HPDE6-E6E7 (cell line): ENCODE measurements at regions not wholly inside any gene's neighbourhood (a gene's known extent, or its start where the extent isn't known, plus 50 kb on each side); places are given as distances from the start of the nearest gene placed in this dataset.
"Not testable (repeated sequence)": the region's sequence is repeated elsewhere in the genome, so short reads cannot be mapped to it uniquely, and the experiment has no call there.

Source experiments
- DNase-seq: peaks from one replicate; pipeline ENCODE4 v3.0.0; 2011; ENCODE audit warnings: missing footprints; ENCODE audit errors: extremely low spot score

DNA sequence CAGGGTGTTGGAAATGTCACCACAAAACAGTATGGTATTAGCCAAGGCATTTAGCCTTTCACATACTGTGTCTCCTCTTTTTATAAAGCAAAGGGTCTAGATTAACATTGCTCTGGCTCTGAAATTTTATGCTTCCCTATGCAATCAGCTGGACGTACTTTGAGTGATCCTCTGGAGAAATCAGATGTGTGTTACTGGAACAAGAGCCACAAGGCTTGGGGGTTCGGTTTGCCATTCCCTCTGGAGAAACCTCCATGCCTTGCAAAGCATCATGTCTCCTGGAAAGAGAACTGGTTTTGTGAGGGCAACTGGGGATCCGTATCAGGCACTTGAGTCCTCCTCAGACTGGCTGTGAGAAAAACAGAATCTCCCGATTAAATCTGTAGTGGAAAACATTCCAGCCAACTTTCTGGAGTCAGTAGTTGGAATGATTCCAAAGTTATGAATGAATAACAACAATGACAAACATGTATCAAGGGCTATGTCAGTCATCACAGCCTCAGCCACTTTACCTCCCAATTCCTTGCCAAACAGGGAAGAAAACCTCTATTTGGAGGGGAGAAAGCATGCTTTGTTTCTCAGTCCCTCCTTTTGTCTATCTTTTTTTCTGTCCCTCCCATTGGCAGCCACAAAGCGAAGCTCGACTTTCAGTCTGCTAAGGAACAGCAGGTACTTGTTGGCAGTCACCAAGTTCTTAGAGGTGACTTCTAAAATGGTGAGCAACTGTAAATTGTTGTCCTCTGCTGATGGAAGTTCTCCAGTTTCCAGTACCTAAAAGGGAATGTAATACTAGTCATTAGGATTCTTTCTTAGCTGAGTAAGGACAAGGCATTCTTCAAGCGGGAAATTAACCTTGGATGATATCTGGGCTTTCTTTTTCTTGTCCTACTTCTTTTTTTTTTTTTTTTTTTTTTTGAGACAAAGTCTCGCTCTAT, 864.8 kb upstream of the AUTS2 start:
- no peak for DNase-seq

DNA sequence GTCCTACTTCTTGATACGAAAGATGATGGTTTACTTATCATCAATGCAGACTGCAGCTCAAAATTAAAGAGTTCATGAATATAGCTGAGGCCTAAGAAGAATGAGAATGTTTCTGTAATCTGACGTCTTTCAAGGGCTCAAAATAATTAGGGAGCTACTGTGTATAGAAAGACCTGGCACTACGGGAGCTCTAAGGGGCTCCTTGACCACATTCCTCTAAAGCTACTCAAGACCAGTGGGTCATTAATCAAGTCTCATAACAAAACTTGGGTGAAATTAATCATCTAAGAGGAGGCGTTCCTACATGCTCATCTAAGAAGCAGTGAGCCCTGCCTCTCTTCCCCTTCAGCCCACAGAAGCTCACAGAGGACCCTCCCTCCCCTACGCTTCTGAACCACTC, 863.8 kb upstream of the AUTS2 start:
- no peak for DNase-seq

DNA sequence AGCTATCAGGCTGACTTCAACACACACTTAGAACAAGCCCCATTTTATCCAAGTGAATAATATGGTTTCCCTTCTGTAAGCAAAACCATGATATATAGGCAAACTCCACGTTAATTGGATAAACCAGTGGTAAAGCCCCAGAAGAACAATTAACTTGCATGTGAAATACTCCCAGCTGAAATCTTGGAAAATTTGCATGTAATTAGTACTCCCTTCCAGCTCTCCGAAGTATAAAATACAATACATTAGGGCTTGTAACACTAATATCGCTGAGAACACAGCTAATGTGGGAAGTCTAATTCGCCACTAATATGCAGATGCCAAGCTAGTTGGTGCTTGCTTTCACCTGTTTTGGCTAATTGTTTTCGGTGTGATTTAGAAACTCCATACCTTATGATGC, 859.0 kb upstream of the AUTS2 start:
- no peak for DNase-seq

DNA sequence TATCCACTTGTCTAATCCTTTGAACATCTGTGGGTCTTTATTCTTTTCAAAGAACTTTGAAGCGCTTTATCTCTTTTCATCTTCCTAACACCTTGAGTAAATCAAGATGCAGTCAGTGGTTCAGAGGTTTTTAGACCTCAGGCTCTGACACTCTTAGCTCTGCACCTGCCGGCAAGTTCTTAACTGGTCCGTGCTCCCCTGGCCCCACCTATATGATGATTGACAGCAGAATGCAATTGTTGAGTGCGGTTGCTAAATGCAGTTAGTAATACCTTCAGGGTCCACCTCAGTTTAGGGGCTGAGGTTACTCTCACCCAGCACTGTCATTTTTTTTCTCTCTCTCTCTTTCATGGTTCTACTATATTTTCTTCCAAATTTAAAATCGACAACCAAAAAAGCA, 854.2 kb upstream of the AUTS2 start:
- no peak for DNase-seq

DNA sequence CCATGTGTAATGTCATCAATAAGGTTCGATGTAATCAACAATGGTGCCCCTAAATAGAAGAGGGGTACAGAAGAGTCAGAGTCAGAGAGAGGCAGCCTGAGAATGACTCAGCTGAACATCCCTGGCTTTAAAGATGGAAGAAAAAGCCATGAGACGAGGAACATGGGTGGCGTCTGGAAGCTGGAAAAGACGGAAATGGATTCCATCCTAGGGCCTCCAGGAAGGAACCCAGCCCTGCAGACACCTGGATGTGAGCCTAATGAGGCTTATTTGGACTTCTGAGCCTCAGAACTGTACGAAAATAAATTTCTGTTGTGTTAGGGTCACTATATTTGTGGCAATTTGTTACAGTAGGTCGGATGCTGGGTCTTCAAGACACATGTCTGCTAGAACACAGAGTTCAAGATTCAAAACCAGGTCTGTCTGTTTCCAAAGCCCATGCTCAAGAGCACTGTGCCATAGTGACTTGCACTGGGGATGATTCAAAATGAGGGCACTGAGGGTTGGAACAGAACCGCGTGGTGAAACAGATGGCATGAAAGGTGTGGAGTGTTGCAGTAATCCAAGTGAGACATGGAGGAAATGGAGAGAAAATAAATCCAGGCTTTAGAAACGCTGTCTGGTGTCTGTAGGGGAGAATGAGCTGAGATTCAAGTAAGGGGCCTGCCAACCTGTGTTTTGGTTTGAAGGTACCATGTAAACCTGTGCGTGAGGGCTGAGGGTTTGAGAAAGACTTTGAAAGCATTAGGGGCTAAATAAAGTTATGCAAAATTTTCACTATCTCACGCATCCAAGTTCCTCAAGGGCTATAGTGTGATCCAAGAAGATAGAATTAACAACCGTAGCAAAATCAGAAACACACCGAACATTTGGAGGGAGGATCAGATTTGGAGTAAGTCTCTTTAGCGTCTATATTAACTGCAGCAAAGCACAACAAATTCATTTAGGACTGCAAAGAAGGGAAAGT, 849.1 kb upstream of the AUTS2 start:
- no peak for DNase-seq

DNA sequence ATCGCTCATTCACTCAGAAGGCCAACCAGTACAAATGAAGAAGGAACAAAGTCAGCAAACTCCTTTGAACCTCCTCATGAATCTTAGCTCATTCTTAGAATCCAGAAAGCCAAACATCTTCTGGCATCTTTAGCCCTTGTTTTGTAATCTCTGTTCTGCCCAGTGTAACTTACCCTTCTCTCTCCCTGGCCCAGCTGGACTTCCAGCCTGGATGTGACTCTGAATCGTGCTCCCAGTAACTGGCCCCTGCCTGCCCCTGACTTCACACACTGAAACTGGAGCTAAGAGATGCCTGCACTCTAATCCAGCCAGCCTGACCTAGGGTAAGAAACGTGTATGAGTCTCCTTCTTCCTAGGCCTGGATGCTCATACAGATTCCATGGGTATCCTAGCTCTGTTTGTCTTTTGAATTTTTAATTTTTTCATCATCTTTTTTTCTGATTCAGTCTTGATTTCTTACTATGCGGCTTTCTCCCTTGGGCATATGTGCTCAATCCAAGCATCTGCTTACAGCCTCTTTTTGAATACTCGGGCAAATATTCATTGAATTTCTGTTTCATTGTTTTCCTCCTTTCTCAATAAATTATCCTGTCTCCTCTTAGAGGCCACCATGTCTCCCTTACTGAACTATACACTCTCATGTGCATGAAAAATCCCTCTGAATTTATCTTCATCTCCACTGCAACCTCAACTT, 845.6 kb upstream of the AUTS2 start:
- no peak for DNase-seq

DNA sequence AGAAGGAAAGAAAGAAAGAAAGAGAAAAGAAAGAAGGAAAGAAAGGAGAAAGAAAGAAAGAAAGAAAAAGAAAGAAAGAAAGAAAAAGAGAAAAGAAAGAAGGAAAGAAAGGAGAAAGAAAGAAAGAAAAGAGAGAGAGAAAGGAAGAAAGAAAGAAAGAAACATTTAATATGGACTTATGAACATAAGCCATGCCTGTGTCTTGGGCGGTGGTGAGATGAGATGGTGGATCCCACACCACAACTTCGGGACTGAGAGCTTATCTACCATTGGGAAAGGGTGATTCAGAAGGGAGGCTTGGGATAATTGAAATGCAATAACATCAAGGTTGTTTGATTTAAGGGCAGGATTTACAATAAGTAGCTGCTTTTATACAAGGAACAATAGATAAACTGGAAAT, 843.9 kb upstream of the AUTS2 start:
- DNase-seq, result no peak

DNA sequence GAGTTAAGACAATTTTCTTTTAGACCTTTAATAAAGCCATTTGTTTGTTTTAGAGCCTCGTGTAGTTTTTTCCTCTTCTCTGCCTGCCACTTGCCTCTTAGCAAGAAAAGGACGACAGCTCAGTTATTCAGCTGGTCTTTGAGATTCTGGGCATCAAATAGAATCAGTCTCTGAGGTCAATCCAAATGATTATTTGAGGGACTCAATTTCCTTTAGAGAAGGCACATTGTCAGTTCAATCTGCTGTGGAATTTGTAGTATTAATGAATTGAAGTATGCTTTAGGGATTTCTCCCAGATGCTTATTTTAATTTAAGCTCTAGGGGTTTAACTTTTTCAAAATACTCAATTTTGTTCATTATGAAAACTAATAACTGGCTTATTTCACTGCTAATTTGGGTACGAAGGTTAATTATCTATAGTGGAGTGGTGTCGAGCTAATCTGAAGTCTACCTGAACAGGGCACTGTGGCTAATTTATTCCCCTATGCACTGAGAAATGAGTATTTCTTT, 841.2 kb upstream of the AUTS2 start:
- DNase-seq, result no peak

DNA sequence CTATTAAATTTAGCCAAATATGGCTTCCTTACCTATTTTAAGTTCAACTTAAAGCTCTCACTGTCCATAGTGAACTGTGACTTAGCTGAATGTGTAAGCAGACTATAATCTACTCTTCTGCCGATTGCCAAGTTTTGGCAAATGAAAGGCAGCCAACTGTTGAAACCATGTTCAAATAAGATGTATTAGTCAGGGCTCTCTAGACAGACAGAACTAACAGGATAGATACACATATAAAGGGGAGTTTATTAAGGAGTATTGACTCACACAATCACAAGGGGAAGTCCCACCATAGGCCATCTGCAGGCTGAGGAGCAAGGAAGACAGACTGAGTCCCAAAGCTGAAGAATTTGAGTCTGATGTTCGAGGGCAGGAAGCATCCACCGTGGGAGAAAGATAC, 837.7 kb upstream of the AUTS2 start:
- DNase-seq, result no peak

DNA sequence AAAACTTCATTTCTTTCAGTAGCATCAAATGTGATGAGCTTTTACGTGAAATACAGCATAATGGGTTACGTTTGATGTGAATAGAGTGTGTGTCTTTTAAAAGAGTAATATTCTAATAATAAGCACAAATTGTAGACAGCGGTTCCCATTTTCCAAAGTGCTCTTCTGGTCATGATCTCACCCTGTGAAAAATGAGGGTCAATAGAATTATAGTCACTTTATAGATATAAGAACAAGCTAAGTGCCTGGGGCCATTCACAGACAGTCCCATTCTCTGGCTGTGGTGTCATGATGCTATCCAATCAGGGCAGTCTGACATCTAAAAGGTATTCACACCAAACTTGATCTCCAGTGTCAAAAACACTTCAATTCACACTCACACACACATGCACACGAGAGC, 830.8 kb upstream of the AUTS2 start:
- DNase-seq, result no peak

DNA sequence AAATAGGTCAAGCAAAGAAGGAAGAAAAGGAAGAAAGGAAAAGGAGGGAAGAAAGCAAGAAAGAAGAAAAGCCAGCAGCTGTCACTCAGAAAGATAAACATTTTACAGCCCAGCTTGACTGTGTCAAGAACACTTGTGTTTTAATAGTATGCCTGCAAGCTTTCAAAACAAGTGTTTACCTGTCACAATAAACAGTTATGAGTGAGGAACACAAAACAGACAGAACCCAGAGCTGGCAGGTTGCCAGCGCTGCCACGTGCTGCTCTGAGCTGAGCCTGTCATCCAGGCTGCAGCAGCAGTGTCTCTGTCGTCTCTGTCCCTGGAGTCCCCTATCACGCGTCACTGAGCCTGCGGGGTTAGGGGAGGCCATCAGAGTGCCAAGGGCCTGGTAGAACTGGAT, 827.6 kb upstream of the AUTS2 start:
- no peak for DNase-seq

DNA sequence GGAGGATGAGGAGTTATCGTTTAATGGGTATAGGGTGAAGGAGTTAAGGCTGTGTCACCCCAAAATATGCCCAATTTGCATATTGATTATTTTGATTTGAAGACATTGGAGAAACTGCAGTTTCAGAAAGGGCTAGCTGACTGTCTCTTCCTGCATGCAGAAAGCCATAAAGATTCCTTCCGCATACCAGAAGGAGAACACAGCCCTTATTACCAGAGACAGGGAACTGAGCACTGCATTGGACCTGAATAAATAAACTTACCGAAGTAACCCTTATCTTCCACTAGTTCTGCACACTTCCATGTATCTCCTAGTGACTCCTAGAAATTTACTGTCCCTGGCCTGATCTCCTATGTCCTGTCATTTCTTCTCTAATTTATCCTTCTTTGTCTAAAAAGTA, 821.9 kb upstream of the AUTS2 start:
- DNase-seq, result no peak

DNA sequence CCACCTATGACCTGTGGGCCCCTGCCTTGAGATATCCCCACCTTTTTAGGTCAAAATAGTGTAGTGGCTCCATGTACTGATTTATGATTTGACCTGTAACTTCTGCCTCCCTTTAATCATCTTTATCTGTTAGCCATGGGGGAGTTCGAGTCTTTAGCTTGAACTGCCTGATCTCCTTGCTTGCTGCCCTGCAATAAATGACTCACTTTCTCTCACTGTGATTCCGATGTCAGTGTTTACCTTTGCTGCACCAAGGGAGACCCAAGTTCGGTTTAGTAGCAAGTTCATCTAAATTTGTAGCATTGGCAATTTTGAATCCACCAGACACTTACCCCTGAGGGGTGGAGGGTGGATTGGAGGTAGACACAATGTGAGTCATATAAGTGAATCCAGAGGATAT, 814.6 kb upstream of the AUTS2 start:
- DNase-seq, result no peak

DNA sequence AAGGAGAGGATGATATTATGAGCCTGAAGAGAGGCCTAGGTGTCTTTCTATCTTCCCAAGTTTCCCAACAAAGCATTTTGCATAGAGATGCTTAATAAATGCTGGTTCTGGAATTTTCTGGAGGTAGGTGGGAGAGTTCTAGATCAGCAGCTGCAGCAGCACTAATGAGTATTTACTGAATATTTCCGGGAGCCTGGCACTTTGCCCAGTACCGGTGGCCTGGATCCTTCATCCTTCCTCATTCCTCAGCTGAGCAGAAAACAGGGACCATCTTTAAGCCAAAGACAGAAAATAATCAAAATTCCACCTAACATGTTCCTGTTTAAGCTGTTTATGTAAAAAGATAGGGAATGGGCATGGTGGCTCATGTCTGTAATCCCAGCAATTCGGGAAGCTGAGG, 813.2 kb upstream of the AUTS2 start:
- DNase-seq, result no peak

DNA sequence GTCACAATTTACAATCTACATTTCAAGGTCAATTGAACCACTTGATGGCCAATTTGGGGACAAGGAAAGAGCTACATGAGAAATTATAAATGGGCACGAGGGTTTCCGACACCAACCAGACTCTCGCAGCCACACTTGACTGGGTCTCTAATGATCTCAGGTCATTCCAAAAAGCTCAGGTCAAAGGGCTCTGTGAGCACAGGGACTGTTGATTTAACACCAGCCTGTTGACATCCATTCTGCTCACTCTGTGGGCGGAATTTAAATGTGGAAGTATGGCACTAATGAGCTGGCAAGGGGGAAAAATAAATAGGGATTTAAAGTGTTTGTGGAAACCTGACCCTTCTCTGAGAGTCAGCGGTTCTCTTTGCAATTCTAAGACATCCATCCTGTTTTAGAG, 810.7 kb upstream of the AUTS2 start:
- no peak for DNase-seq

DNA sequence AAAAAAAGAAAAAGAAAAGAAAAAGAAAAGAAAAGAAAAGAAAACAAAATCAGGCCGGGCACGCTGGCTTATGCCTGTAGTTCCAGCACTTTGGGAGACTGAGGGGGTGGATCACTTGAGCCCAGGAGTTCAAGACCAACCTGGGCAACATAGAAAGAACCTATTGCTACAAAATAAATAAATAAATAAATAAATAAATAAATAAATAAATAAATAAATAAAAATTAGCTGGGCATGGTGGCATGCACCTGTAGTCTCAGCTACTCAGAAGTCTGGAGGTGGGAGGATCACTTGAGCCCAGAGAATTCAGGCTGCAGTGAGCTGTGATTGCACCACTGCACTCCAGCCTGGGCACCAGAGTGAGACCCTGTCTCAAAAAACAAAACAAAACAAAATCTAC, 809.7 kb upstream of the AUTS2 start:
- not testable (repeated sequence) for DNase-seq

DNA sequence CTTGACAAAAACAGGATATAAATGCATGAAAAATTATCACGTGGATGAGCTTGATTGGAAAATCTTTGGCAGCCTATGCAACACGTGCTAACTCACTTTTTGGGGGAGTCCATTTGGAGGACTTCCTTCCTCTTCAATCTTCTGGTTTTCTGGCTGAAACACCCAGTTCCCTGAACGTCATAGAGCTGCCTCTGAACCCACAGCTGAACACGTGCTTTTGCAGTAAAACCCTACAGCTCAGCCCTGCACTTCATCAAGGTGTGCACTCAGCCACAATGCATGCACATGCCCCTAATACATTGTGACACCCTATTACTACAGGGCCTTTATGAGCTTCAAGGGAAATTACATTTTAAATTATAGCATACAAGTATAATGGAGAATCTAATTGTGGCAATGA, 808.7 kb upstream of the AUTS2 start:
- DNase-seq, result no peak

DNA sequence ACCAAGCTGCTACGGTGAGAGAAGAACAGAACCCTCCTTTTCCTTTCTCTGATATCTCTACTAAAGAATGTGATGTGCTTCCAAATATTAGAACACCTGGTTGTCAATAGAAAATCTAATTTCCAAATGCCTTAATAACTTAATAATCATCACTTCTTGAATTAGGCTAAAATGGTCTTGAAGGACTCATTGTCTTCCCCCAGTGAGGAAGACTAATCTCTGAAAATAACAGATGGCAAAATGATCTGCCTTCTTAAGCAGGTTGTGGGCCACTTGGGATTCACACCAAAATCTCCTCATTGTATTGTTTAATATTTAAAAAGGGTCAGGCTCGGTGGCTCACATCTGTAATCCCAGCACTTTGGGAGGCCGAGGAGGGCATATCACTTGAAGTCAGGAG, 805.9 kb upstream of the AUTS2 start:
- no peak for DNase-seq

DNA sequence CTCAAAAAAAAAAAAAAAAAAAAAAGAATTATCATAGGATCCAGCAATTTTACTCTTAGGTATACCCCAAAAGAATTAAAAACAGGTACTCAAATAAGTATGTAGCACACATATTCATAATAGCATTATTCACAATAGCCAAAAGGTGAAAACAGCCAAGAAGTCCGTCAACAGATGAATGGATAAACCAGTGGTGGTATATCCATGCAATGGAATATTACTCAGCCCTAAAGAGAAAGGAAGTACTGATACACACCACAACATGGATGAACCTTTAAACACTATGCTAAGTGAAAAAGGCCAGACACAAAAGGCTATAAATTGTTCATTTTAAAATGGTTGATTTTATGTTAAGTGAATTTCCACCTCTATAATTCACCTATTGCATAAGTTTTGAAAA, 804.8 kb upstream of the AUTS2 start:
- DNase-seq, result no peak

DNA sequence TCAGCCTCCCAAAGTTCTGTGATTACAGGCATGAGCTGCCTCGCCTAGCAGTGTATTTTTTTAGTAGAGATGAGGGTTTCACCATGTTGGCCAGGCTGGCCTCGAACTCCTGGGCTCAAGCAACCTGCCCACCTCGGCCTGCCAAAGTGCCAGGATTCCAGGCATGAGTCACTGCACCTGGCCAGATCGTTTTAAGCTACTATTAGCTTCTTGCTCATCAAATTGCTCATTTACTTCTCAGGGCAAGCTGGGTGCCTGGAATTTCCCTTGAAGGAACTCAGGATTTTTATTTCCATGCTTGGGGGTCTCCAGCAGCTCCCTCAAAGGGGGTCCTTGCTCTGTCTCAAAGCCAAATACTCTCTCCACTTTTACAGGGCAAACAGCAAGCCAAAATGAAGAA, 798.0 kb upstream of the AUTS2 start:
- no peak for DNase-seq

DNA sequence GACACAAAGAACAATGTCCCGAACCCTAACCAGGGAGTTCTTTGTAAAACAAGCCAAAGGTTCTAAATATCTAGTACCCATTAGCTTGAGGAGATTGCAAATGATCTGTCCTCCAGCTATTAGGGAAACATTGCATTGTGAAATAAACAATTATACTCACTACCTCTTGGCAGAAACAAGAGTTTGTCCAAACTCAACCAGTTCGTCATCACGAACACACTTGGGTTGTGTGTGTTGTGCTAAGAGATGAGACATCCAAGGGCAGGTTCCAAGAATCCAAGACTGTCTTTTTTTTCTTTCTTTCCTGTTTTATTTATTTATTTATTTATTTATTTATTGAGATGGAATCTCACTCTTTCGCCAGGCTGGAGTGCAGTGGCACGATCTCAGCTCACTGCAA, 793.1 kb upstream of the AUTS2 start:
- DNase-seq, result no peak

DNA sequence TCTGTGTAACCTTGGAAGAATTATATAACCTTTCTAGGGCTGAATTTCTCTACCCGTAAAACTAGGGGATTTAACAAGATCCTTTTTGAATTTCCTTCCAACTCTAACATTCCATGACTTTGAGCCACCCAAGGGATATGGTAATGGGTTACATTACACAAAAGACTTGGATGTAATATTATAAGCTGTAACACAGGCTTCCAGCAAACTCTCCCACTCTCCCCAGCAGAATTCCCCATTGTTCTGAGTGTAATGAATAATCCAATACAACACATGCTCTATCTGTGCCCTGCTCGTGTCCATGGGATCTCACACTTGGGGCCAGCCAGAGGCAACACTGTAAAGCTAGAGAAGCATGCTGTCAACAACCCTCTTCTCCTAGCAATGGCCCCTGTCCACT, 790.6 kb upstream of the AUTS2 start:
- no peak for DNase-seq
